HG03097 (cell line): ENCODE measurements at regions not wholly inside any gene's neighbourhood (a gene's known extent, or its start where the extent isn't known, plus 50 kb on each side); places are given as distances from the start of the nearest gene placed in this dataset.

Experiments
- ATAC-seq: cut with Tn5 transposase; IDR thresholded peaks from one replicate; pipeline ENCODE4 v1.9.1; 2021; ENCODE audit not compliant: unreplicated experiment, low FRiP score

- no peak for ATAC-seq
Measured at GRCh38 chr12:19006626-19007137, 122.9 kb upstream of the PLEKHA5 start.

GRCh38 chr12:19008102-19008501, 121.4 kb upstream of the PLEKHA5 start:
- no peak for ATAC-seq

GRCh38 chr12:19010087-19010486, 119.4 kb upstream of the PLEKHA5 start:
- no peak for ATAC-seq

GRCh38 chr12:19010726-19011125, 118.8 kb upstream of the PLEKHA5 start:
- no peak for ATAC-seq

- ATAC-seq: no peak
Measured at GRCh38 chr12:19012965-19013364, 116.6 kb upstream of the PLEKHA5 start.

- no peak for ATAC-seq
Measured at GRCh38 chr12:19014240-19014639, 115.3 kb upstream of the PLEKHA5 start.

GRCh38 chr12:19015285-19015684, 114.2 kb upstream of the PLEKHA5 start:
- no peak for ATAC-seq

- ATAC-seq: no peak
Measured at GRCh38 chr12:19018302-19018970, 111.1 kb upstream of the PLEKHA5 start.

- ATAC-seq: no peak
Measured at GRCh38 chr12:19021240-19021639, 108.3 kb upstream of the PLEKHA5 start.

GRCh38 chr12:19021646-19022045, 107.9 kb upstream of the PLEKHA5 start:
- ATAC-seq: no peak

- no peak for ATAC-seq
Measured at GRCh38 chr12:19025582-19025981, 104.0 kb upstream of the PLEKHA5 start.

GRCh38 chr12:19026034-19026433, 103.5 kb upstream of the PLEKHA5 start:
- ATAC-seq: no peak

- no peak for ATAC-seq
Measured at GRCh38 chr12:19026614-19027488, 102.7 kb upstream of the PLEKHA5 start.

GRCh38 chr12:19030180-19030579, 99.4 kb upstream of the PLEKHA5 start:
- ATAC-seq: no peak

- ATAC-seq: no peak
Measured at GRCh38 chr12:19030603-19031002, 98.9 kb upstream of the PLEKHA5 start.

- no peak for ATAC-seq
Measured at GRCh38 chr12:19031032-19031431, 98.5 kb upstream of the PLEKHA5 start.

- ATAC-seq: no peak
Measured at GRCh38 chr12:19032826-19033225, 96.7 kb upstream of the PLEKHA5 start.

GRCh38 chr12:19033244-19033643, 96.3 kb upstream of the PLEKHA5 start:
- no peak for ATAC-seq

GRCh38 chr12:19034937-19035336, 94.6 kb upstream of the PLEKHA5 start:
- no peak for ATAC-seq

- no peak for ATAC-seq
Measured at GRCh38 chr12:19035536-19035935, 94.0 kb upstream of the PLEKHA5 start.

GRCh38 chr12:19036673-19037357, 92.7 kb upstream of the PLEKHA5 start:
- ATAC-seq: no peak
